Pons (tissue), 1 donor: ENCODE measurements at regions not wholly inside any gene's neighbourhood (a gene's known extent, or its start where the extent isn't known, plus 50 kb on each side); places are given as distances from the start of the nearest gene placed in this dataset.
"Not testable (repeated sequence)": the region's sequence is repeated elsewhere in the genome, so short reads cannot be mapped to it uniquely, and the experiment has no call there.

Experiments used
- DNase-seq: peaks from one replicate; pipeline ENCODE4 v3.0.0-alpha.2; 2016; ENCODE audit warnings: low spot score

- DNase-seq, result no peak
Measured at GRCh38 chr5:23451156-23451555, 56.3 kb upstream of the PRDM9 start.

- DNase-seq, result peak; percentile 3
Measured at GRCh38 chr5:23450187-23450586, 57.2 kb upstream of the PRDM9 start.

GRCh38 chr5:23448627-23449026 is 58.8 kb upstream of the PRDM9 start:
- no peak for DNase-seq

- DNase-seq, result peak; percentile 8
Measured at GRCh38 chr5:23446424-23446823, 61.0 kb upstream of the PRDM9 start.

GRCh38 chr5:23445573-23445972 is 61.8 kb upstream of the PRDM9 start:
- no peak for DNase-seq

GRCh38 chr5:23440703-23441102 is 66.7 kb upstream of the PRDM9 start:
- DNase-seq, result no peak

- no peak for DNase-seq
Measured at GRCh38 chr5:23437011-23437410, 70.4 kb upstream of the PRDM9 start.

GRCh38 chr5:23433534-23434315 is 73.7 kb upstream of the PRDM9 start:
- no peak for DNase-seq

- DNase-seq, result no peak
Measured at GRCh38 chr5:23428705-23429104, 78.7 kb upstream of the PRDM9 start.

GRCh38 chr5:23420214-23420613 is 87.2 kb upstream of the PRDM9 start:
- DNase-seq, result not testable (repeated sequence)

GRCh38 chr5:23419115-23419514 is 88.3 kb upstream of the PRDM9 start:
- DNase-seq, result no peak

- no peak for DNase-seq
Measured at GRCh38 chr5:23412515-23412914, 94.9 kb upstream of the PRDM9 start.

GRCh38 chr5:23411994-23412393 is 95.4 kb upstream of the PRDM9 start:
- no peak for DNase-seq

GRCh38 chr5:23411200-23411599 is 96.2 kb upstream of the PRDM9 start:
- DNase-seq, result no peak

- not testable (repeated sequence) for DNase-seq
Measured at GRCh38 chr5:23410775-23411174, 96.6 kb upstream of the PRDM9 start.

GRCh38 chr5:23405316-23406068 is 101.9 kb upstream of the PRDM9 start:
- DNase-seq, result no peak

GRCh38 chr5:23402585-23402984 is 104.8 kb upstream of the PRDM9 start:
- no peak for DNase-seq

GRCh38 chr5:23400951-23401350 is 106.5 kb upstream of the PRDM9 start:
- DNase-seq, result no peak

GRCh38 chr5:23396346-23396745 is 111.1 kb upstream of the PRDM9 start:
- DNase-seq, result no peak

GRCh38 chr5:23389291-23390101 is 117.9 kb upstream of the PRDM9 start:
- peak; percentile 39 for DNase-seq

- no peak for DNase-seq
Measured at GRCh38 chr5:23385036-23385435, 122.4 kb upstream of the PRDM9 start.

- no peak for DNase-seq
Measured at GRCh38 chr5:23372177-23372576, 135.2 kb upstream of the PRDM9 start.

- no peak for DNase-seq
Measured at GRCh38 chr5:23368393-23368792, 139.0 kb upstream of the PRDM9 start.
